ENCODE measurements at regions not wholly inside any gene's neighbourhood (a gene's known extent, or its start where the extent isn't known, plus 50 kb on each side); places are given as distances from the start of the nearest gene placed in this dataset.

GRCh38 chr2:47696478-47696831 lies 86.5 kb upstream of the MSH6 start:
- no peak for TF ChIP-seq POLR2A (IDR thresholded peaks at IDR 0.05; ENCODE audit: low read depth, low read length)
- TF ChIP-seq POLR2AphosphoS5 (IDR thresholded peaks at IDR 0.05; ENCODE audit: low read depth, low read length) = no peak
- TF ChIP-seq TAF1 (IDR thresholded peaks at IDR 0.05; ENCODE audit: low read depth, low read length) = no peak
- TF ChIP-seq SPI1 (IDR thresholded peaks at IDR 0.05; ENCODE audit: low read depth, low read length) = no peak
- TF ChIP-seq POU2F2 (IDR thresholded peaks at IDR 0.05; ENCODE audit: low read depth, low read length) = no peak

All from GM12891 (cell line).